A673 (cell line): ENCODE measurements at regions not wholly inside any gene's neighbourhood (a gene's known extent, or its start where the extent isn't known, plus 50 kb on each side); places are given as distances from the start of the nearest gene placed in this dataset.

Experiments
- CTCF ChIP-seq: fragments of 300-800, 200-600 bp; sonication (generic); conservative IDR thresholded peaks from 2 replicates; pipeline ENCODE4 v1.5.1; 2017; ENCODE audit warnings: low read depth, mild to moderate bottlenecking, antibody characterized with exemption, low read length, moderate library complexity, mixed read lengths
- EZH2 ChIP-seq: fragments of 200-600 bp; sonication (generic); IDR thresholded peaks from 2 replicates; pipeline ENCODE4 v1.6.1; 2017; ENCODE audit warnings: borderline replicate concordance, low read depth, mild to moderate bottlenecking, mixed read lengths, antibody characterized with exemption, low read length; ENCODE audit not compliant: poor library complexity, severe bottlenecking

- TF ChIP-seq CTCF (no peak), EZH2 (no peak)
These were observed 390.1 kb upstream of the TRIB2 start for GRCh38 chr2:12326449-12327190.
